ENCODE measurements at regions not wholly inside any gene's neighbourhood (a gene's known extent, or its start where the extent isn't known, plus 50 kb on each side); places are given as distances from the start of the nearest gene placed in this dataset.
A peak's percentile ranks its signal among the peaks of the same experiment; 100 is the strongest.
"Not testable (repeated sequence)": the region's sequence is repeated elsewhere in the genome, so short reads cannot be mapped to it uniquely, and the experiment has no call there.

- no peak for DNase-seq
Observed at GRCh38 chr9:106451223-106451622, 411.7 kb upstream of the ZNF462 start.

GRCh38 chr9:106456581-106456980 lies 406.4 kb upstream of the ZNF462 start:
- no peak for DNase-seq

GRCh38 chr9:106467113-106467864 lies 395.7 kb upstream of the ZNF462 start:
- no peak for DNase-seq

- DNase-seq = no peak
Observed at GRCh38 chr9:106467865-106468164, 395.2 kb upstream of the ZNF462 start.

GRCh38 chr9:106468431-106468830 lies 394.5 kb upstream of the ZNF462 start:
- no peak for DNase-seq

GRCh38 chr9:106478312-106478711 lies 384.7 kb upstream of the ZNF462 start:
- no peak for DNase-seq

- DNase-seq = no peak
Observed at GRCh38 chr9:106478727-106479126, 384.2 kb upstream of the ZNF462 start.

- DNase-seq = no peak
Observed at GRCh38 chr9:106479679-106480078, 383.3 kb upstream of the ZNF462 start.

GRCh38 chr9:106481013-106481609 lies 381.9 kb upstream of the ZNF462 start:
- no peak for DNase-seq

- DNase-seq = no peak
Observed at GRCh38 chr9:106482733-106483132, 380.2 kb upstream of the ZNF462 start.

GRCh38 chr9:106486685-106487084 lies 376.3 kb upstream of the ZNF462 start:
- no peak for DNase-seq

GRCh38 chr9:106487266-106487665 lies 375.7 kb upstream of the ZNF462 start:
- DNase-seq = no peak

GRCh38 chr9:106492126-106492525 lies 370.8 kb upstream of the ZNF462 start:
- DNase-seq = not testable (repeated sequence)

- no peak for DNase-seq
Observed at GRCh38 chr9:106500171-106500570, 362.8 kb upstream of the ZNF462 start.

- not testable (repeated sequence) for DNase-seq
Observed at GRCh38 chr9:106501210-106501609, 361.8 kb upstream of the ZNF462 start.

- no peak for DNase-seq
Observed at GRCh38 chr9:106502930-106503329, 360.0 kb upstream of the ZNF462 start.

- peak in 1 of 5 donors; percentile 18 for DNase-seq
Observed at GRCh38 chr9:106503759-106504158, 359.2 kb upstream of the ZNF462 start.

GRCh38 chr9:106526716-106527204 lies 336.2 kb upstream of the ZNF462 start:
- DNase-seq = no peak

GRCh38 chr9:106528158-106528557 lies 334.8 kb upstream of the ZNF462 start:
- DNase-seq = no peak

GRCh38 chr9:106529616-106530015 lies 333.4 kb upstream of the ZNF462 start:
- DNase-seq = no peak

- DNase-seq = no peak
Observed at GRCh38 chr9:106531491-106531890, 331.5 kb upstream of the ZNF462 start.

GRCh38 chr9:106532306-106533015 lies 330.5 kb upstream of the ZNF462 start:
- no peak for DNase-seq

- no peak for DNase-seq
Observed at GRCh38 chr9:106534800-106535199, 328.2 kb upstream of the ZNF462 start.

GRCh38 chr9:106535439-106535838 lies 327.5 kb upstream of the ZNF462 start:
- DNase-seq = no peak

Measured in T-helper 1 cell (primary cell).